Esophagus (tissue), 2 donors: ENCODE measurements at regions not wholly inside any gene's neighbourhood (a gene's known extent, or its start where the extent isn't known, plus 50 kb on each side); places are given as distances from the start of the nearest gene placed in this dataset.

ENCODE experiments used
- H3K27ac ChIP-seq, 2 donors: one replicate each; pipeline ENCODE4 v1.5.1; 2013; ENCODE audit warnings: low read depth in 2 of 2, mild to moderate bottlenecking in 2 of 2, inconsistent platforms in 1 of 2, low read length in 1 of 2, moderate library complexity in 1 of 2
- H3K27me3 ChIP-seq, 2 donors: one replicate each; pipeline ENCODE4 v1.6.1; 2013; ENCODE audit warnings: low read length in 2 of 2, control low read depth in 1 of 2, mild to moderate bottlenecking in 1 of 2; ENCODE audit not compliant: insufficient read depth in 2 of 2, control insufficient read depth in 1 of 2
- H3K36me3 ChIP-seq, 2 donors: one replicate each; pipeline ENCODE4 v1.6.1; 2013; ENCODE audit warnings: low read length in 1 of 2; ENCODE audit not compliant: control insufficient read depth in 2 of 2, insufficient read depth in 2 of 2
- H3K4me1 ChIP-seq, 2 donors: one replicate each; pipeline ENCODE4 v1.6.1; 2013; ENCODE audit warnings: low read length in 1 of 2; ENCODE audit not compliant: control insufficient read depth in 2 of 2, insufficient read depth in 2 of 2
- H3K4me3 ChIP-seq, 2 donors: one replicate each; pipeline ENCODE4 v1.5.1; 2013; ENCODE audit warnings: low read length in 2 of 2, mild to moderate bottlenecking in 2 of 2, low read depth in 1 of 2, moderate library complexity in 1 of 2
- H3K9me3 ChIP-seq, 2 donors: one replicate each; pipeline ENCODE4 v1.6.1; 2013; ENCODE audit warnings: mild to moderate bottlenecking in 2 of 2, low read depth in 1 of 2, low read length in 1 of 2, moderate library complexity in 1 of 2; ENCODE audit not compliant: control insufficient read depth in 2 of 2, insufficient read depth in 1 of 2
- WGBS, 2 donors: extraction: QIAGEN DNeasy Blood & Tissue Kit; methylation state at CpG; one replicate each; pipeline ENCODE4 v1.1.7; 2013; 5-methylcytosine and 5-hydroxymethylcytosine counted together
- donor health status: healthy with polysubstance abuse.
- donor health status: Bipolar disorder and iron deficiency.

- no peak overlapping the region for H3K4me3 ChIP-seq
- no peaks in the 10 kb centered on the region for H3K36me3 ChIP-seq
- no peak overlapping the region for H3K27ac ChIP-seq
- H3K4me1 ChIP-seq = no peaks in the 10 kb centered on the region
- H3K9me3 ChIP-seq = no peaks in the 10 kb centered on the region
- 50 to 61% methylated on average over 7 of the region's 7 CpGs for WGBS, 2 donors
- no peaks in the 10 kb centered on the region for H3K27me3 ChIP-seq
Measured at GRCh38 chr19:31145007-31145406, 204.2 kb downstream of the TSHZ3 start.

- no peak overlapping the region for H3K4me3 ChIP-seq
- H3K4me1 ChIP-seq = no peaks in the 10 kb centered on the region
- H3K9me3 ChIP-seq = no peaks in the 10 kb centered on the region
- 83 to 91% methylated on average over 7 of the region's 7 CpGs for WGBS, 2 donors
- no peaks in the 10 kb centered on the region for H3K27me3 ChIP-seq
- H3K27ac ChIP-seq = no peak overlapping the region
- no peaks in the 10 kb centered on the region for H3K36me3 ChIP-seq
Measured at GRCh38 chr19:31144075-31144870, 205.0 kb downstream of the TSHZ3 start.

- H3K36me3 ChIP-seq = no peaks in the 10 kb centered on the region
- WGBS, 2 donors = 77 to 89% methylated on average over 3 of the region's 3 CpGs
- H3K4me1 ChIP-seq = no peaks in the 10 kb centered on the region
- no peaks in the 10 kb centered on the region for H3K9me3 ChIP-seq
- H3K4me3 ChIP-seq = no peak overlapping the region
- H3K27ac ChIP-seq = no peak overlapping the region
- H3K27me3 ChIP-seq = no peaks in the 10 kb centered on the region
Measured at GRCh38 chr19:31141301-31141700, 207.9 kb downstream of the TSHZ3 start.

- H3K27ac ChIP-seq = no peak overlapping the region
- H3K9me3 ChIP-seq = no peaks in the 10 kb centered on the region
- no peaks in the 10 kb centered on the region for H3K27me3 ChIP-seq
- H3K4me3 ChIP-seq = no peak overlapping the region
- no peaks in the 10 kb centered on the region for H3K36me3 ChIP-seq
- H3K4me1 ChIP-seq = no peaks in the 10 kb centered on the region
- WGBS, 2 donors = 59 to 74% methylated on average over 6 of the region's 6 CpGs
Measured at GRCh38 chr19:31140717-31141116, 208.5 kb downstream of the TSHZ3 start.

DNA sequence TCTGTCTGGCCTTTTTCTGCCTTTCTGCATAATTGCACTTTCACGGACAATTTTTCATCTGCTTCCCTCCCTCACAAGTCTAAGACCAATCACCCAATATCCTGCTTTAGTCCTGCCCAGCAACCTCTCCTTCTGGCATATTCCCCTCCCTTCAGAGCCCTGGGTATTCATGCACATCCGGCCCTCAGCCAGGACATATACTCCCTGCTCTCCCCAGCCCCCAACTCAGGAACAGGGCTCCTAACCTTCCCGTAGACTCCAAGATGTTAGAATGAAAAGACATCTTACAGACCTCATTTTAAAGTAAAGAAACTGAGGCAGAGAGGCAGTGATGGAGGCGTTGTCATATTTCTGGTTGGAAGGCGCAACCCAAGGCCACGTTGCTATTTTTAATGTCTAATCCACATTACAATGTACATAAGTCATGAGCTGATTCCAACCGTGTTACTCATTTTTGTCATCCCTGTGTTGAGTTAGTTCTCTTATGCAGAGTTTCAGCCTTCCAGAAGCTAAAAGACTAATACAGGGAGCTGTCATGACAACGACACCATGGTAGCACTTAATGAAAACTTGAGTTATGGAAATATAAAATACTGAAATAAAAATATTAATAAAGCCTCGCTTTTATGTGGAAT lies 209.2 kb downstream of the TSHZ3 start:
- no peaks in the 10 kb centered on the region for H3K36me3 ChIP-seq
- H3K4me1 ChIP-seq = no peaks in the 10 kb centered on the region
- 81 to 85% methylated on average over 9 of the region's 9 CpGs for WGBS, 2 donors
- no peaks in the 10 kb centered on the region for H3K27me3 ChIP-seq
- H3K9me3 ChIP-seq = no peaks in the 10 kb centered on the region
- no peak overlapping the region for H3K27ac ChIP-seq
- H3K4me3 ChIP-seq = no peak overlapping the region

DNA sequence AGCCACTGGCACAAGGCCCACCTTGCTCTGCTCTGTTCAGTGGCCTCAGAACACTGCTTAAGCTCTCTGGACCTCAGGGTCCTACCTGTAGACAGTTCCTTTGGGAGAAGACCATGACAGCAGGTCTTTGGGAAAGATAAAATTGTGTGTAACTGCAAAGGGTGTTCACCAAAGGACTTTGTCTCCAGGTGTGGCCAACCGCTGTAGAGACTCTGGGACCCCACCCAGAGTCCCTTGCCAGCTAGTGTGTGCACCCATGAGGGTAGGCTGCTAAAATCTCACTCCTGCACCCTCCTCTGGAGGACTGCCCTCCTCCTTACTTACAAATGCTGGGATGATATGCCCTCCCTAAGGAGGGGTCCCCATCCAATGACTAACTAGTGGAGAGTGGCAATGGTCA lies 211.2 kb downstream of the TSHZ3 start:
- no peaks in the 10 kb centered on the region for H3K36me3 ChIP-seq
- 90 to 94% methylated on average over 1 of the region's 1 CpG for WGBS, 2 donors
- H3K4me3 ChIP-seq = no peak overlapping the region
- H3K9me3 ChIP-seq = no peaks in the 10 kb centered on the region
- no peaks in the 10 kb centered on the region for H3K27me3 ChIP-seq
- H3K4me1 ChIP-seq = no peaks in the 10 kb centered on the region
- H3K27ac ChIP-seq = no peak overlapping the region

- WGBS, 2 donors = 26 to 48% methylated on average over 2 of the region's 2 CpGs
- no peak overlapping the region for H3K4me3 ChIP-seq
- no peaks in the 10 kb centered on the region for H3K27me3 ChIP-seq
- no peaks in the 10 kb centered on the region for H3K4me1 ChIP-seq
- no peak overlapping the region for H3K27ac ChIP-seq
- H3K9me3 ChIP-seq = no peaks in the 10 kb centered on the region
- no peaks in the 10 kb centered on the region for H3K36me3 ChIP-seq
Measured at GRCh38 chr19:31135841-31136240, 213.4 kb downstream of the TSHZ3 start.

DNA sequence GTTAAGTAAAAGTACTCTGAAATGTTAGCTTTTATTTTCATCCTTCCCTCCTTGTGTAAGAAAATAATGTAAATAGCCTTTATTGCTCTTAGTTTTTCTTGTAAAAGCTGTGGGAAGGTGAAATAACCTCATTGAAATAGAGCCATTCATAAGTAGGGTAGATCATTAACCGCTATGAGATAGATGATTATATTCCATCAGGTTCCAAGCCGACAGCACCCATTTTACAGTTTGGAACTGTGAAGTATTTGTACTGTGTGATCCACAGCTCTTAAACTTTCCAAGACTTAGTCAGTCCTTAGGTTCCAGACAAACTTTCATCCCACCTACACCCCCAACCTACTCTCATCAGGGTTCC lies 216.5 kb downstream of the TSHZ3 start:
- WGBS, 2 donors = 86 to 93% methylated on average over 2 of the region's 2 CpGs
- Histone ChIP-seq H3K4me3 (no peak overlapping the region), H3K9me3 (no peaks in the 10 kb centered on the region), H3K4me1 (no peaks in the 10 kb centered on the region), H3K27ac (no peak overlapping the region), H3K36me3 (no peaks in the 10 kb centered on the region), H3K27me3 (no peaks in the 10 kb centered on the region)

DNA sequence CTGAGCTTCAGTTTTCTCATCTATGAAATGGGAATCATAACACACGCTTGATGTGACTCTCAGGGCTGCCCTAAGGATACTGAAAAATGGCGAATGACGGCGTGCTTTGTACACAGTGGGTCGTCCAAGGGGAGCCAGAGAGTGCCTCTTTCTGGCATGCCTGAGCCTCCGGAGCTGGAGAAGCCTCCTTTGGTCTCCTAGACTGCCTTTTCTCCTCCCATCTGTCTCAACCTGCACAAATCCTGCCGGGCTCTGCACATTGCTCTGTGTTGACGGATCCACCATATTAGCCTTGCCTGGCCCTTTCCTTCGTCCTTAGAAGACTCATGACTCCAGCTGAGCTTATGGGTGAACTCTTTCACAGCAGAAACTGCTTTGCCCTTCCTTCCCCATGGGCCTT lies 220.9 kb downstream of the TSHZ3 start:
- no peaks in the 10 kb centered on the region for H3K36me3 ChIP-seq
- H3K4me1 ChIP-seq = no peaks in the 10 kb centered on the region
- whole genome bisulfite sequencing, 2 donors = 94 to 95% methylated on average over 9 of the region's 9 CpGs
- no peak overlapping the region for H3K4me3 ChIP-seq
- no peaks in the 10 kb centered on the region for H3K9me3 ChIP-seq
- no peaks in the 10 kb centered on the region for H3K27me3 ChIP-seq
- no peak overlapping the region for H3K27ac ChIP-seq
